ENCODE measurements at regions not wholly inside any gene's neighbourhood (a gene's known extent, or its start where the extent isn't known, plus 50 kb on each side); places are given as distances from the start of the nearest gene placed in this dataset.
"Not testable (repeated sequence)": the region's sequence is repeated elsewhere in the genome, so short reads cannot be mapped to it uniquely, and the experiment has no call there.

DNA sequence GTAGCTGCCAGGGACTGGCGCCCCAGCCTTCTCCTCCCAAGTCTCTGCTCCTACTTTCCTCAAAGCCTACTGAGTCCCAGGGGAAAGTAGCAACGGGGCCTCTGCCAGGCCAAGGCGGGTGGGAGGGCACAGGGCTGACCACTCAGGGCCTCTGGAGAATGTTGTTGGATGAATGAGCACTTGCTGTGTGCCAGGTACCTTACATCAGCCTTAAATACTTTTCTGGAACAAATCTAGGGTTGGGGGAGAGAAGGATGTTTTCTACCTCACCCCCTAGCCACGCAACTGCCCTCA lies 119.3 kb upstream of the ZBTB40 start:
- TF ChIP-seq, protein P1, sequence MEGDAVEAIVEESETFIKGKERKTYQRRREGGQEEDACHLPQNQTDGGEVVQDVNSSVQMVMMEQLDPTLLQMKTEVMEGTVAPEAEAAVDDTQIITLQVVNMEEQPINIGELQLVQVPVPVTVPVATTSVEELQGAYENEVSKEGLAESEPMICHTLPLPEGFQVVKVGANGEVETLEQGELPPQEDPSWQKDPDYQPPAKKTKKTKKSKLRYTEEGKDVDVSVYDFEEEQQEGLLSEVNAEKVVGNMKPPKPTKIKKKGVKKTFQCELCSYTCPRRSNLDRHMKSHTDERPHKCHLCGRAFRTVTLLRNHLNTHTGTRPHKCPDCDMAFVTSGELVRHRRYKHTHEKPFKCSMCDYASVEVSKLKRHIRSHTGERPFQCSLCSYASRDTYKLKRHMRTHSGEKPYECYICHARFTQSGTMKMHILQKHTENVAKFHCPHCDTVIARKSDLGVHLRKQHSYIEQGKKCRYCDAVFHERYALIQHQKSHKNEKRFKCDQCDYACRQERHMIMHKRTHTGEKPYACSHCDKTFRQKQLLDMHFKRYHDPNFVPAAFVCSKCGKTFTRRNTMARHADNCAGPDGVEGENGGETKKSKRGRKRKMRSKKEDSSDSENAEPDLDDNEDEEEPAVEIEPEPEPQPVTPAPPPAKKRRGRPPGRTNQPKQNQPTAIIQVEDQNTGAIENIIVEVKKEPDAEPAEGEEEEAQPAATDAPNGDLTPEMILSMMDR (IDR thresholded peaks at IDR 0.05; ENCODE audit: low read depth, low read length, missing control alignments), result no peak
- in situ Hi-C loops (cut with HindIII; ENCODE audit: low pct_ligation_motif_present, low sequenced_read_pairs), result no loop called here
- Histone ChIP-seq H3K4me3 (ENCODE audit: low read depth, low read length) (no peak overlapping the region), H3K27ac (no peak overlapping the region), H3K36me3 (replicated peaks) (no peaks in the 10 kb centered on the region), H3K27me3 (replicated peaks) (no peaks in the 10 kb centered on the region)
- no peak for DNase-seq

DNA sequence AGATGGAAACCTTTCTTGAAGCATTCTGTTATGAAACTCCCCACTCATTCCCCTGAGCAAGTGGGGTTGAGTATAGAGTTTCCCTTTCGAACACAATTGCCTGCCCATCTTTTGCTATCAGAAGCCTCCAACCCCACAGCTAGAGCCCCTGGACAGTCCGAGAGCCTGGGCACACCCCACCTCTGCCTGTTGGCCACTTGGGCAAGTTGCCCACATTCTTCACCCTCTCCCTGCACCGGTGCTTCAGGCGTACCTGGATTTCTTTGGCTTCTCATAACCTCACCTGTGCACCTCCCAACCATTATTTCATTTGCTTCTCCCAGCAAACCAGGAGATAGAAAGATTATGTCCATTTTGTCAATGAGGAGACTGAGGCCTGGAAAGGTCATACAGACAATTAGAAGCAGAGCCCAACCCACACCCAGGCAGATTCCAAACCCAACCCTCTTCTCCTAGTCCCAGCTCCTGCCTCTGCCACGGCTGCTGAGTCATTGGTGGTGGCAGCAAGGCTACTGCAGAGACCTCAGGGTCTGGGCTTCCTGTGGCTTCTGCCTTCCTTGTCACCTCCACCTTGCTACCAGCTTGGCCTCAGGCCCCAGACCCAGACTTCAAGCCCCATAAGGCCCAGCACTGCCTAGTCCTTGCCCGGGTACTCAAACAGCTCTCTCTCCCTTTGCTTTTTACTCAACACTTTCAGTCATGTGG lies 118.7 kb upstream of the ZBTB40 start:
- TF ChIP-seq, protein P1 (IDR thresholded peaks at IDR 0.05; ENCODE audit: low read depth, low read length, missing control alignments), result no peak
- Histone ChIP-seq H3K36me3 (replicated peaks) (no peaks in the 10 kb centered on the region), H3K4me3 (ENCODE audit: low read depth, low read length) (no peak overlapping the region), H3K27me3 (replicated peaks) (no peaks in the 10 kb centered on the region), H3K27ac (no peak overlapping the region)
- DNase-seq, result no peak
- in situ Hi-C loops (cut with HindIII; ENCODE audit: low pct_ligation_motif_present, low sequenced_read_pairs), result no loop called here

DNA sequence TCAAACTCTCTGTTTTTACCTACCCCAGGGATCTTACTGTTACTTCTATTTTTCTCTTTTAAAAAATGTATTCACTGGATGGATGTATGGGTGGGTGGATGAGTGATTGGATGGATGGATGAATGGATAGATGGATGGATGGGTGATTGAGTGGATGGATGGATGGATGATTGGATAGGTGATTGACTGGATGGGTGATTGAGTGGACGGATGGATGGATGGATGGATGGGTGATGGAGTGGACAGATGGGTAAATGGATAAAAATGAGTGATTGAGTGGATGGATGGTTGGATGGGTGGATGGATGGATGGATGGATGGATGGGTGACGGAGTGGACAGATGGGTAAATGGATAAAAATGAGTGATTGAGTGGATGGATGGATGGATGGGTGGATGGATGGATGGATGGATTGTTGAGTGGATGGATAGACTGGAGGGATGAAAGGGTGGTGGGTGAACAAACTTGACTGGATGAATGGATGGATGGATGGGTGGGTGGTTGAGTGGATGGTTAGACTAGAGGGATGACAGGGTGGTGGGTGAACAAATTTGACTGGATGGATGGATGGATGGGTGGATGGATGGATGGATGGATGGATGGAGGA lies 118.0 kb upstream of the ZBTB40 start:
- no peaks in the 10 kb centered on the region for H3K27me3 ChIP-seq (replicated peaks)
- H3K27ac ChIP-seq, result no peak overlapping the region
- TF ChIP-seq, protein P1 (IDR thresholded peaks at IDR 0.05; ENCODE audit: low read depth, low read length, missing control alignments), result no peak
- no peaks in the 10 kb centered on the region for H3K36me3 ChIP-seq (replicated peaks)
- H3K4me3 ChIP-seq (ENCODE audit: low read depth, low read length), result no peak overlapping the region
- in situ Hi-C loops (cut with HindIII; ENCODE audit: low pct_ligation_motif_present, low sequenced_read_pairs), result no loop called here
- DNase-seq, result no peak

DNA sequence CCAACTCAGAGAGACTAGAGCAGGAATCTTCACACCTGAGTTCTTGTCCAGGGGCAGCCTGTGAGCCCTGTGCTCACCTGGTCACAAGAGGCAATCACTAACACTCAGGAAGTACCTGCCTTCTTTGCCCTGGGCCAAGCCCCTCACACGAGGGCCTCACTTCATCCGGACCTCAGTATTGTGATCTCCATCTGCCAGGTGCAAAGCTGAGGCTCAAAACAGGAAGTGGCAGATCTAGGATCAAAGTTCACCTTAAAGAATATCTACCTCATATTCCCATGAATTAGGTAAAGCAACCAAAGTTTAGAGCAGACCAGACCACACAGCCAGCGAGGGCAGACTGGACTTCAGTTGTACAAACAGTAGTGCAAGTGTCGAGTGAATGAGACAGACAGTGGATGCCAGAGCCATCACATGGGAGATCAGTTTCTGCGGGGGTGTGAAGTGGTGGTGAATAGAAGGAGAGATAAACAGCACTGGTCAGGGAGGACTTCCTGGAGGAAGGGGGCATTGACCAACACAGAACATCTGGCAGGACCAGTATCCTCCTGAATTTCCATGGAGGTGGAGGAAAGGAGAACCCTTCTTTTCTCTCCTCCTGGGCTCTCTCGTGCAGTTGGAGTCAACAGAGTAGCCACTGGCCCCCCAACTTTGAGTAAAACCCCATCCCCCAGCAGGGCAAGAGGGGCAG lies 116.6 kb upstream of the ZBTB40 start:
- no peak for DNase-seq
- in situ Hi-C loops (cut with HindIII; ENCODE audit: low pct_ligation_motif_present, low sequenced_read_pairs), result no loop called here
- Histone ChIP-seq H3K27ac (no peak overlapping the region), H3K27me3 (replicated peaks) (no peaks in the 10 kb centered on the region), H3K36me3 (replicated peaks) (no peaks in the 10 kb centered on the region), H3K4me3 (ENCODE audit: low read depth, low read length) (no peak overlapping the region)
- TF ChIP-seq, protein P1 (IDR thresholded peaks at IDR 0.05; ENCODE audit: low read depth, low read length, missing control alignments), result no peak

DNA sequence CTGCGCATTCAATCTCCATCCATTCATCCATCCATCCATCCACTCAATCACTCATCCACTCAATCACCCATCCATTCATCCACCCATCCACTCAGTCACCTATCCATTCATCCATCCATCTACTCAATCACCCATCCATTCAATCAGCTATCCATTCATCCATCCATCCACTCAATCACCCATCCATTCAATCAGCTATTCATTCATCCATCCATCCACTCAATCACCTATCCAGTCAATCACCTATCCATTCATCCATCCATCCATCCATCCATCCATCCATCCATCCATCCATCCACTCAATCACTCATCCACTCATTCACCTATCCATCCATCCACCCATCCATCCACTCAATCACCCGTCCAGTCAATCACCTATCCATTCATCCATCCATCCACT lies 115.4 kb upstream of the ZBTB40 start:
- in situ Hi-C loops (cut with HindIII; ENCODE audit: low pct_ligation_motif_present, low sequenced_read_pairs); H3K36me3 ChIP-seq (replicated peaks); H3K27ac ChIP-seq; H3K27me3 ChIP-seq (replicated peaks); H3K4me3 ChIP-seq (ENCODE audit: low read depth, low read length); DNase-seq: not testable (repeated sequence)

DNA sequence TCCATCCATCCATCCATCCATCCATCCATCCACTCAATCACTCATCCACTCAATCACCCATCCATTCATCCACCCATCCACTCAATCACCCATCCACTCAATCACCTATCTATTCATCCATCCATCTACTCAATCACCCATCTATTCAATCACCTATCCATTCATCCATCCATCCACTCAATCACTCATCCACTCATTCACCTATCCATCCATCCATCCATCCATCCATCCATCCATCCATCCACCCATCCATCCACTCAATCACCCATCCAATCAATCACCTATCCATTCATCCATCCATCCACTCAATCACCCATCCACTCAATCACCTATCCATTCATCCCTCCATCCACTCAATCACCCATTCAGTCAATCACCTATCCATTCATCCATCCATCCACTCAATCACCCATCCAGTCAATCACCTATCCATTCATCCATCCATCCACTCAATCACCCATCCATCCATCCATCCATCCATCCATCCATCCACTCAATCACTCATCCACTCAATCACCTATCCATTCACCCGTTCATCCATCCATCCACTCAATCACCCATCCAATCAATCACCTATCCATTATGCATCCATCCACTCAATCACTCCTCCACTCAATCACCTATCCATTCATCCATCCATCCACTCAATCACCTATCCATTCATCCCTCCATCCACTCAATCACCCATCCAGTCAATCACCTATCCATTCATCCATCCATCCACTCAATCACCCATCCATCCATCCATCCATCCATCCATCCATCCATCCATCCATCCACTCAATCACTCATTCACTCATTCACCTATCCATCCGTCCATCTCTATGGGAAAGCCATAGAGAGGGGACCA lies 114.7 kb upstream of the ZBTB40 start:
- H3K27ac ChIP-seq; H3K4me3 ChIP-seq (ENCODE audit: low read depth, low read length); H3K36me3 ChIP-seq (replicated peaks); H3K27me3 ChIP-seq (replicated peaks); in situ Hi-C loops (cut with HindIII; ENCODE audit: low pct_ligation_motif_present, low sequenced_read_pairs); DNase-seq: not testable (repeated sequence)
